ENCODE measurements at regions not wholly inside any gene's neighbourhood (a gene's known extent, or its start where the extent isn't known, plus 50 kb on each side); places are given as distances from the start of the nearest gene placed in this dataset.
"Not testable (repeated sequence)": the region's sequence is repeated elsewhere in the genome, so short reads cannot be mapped to it uniquely, and the experiment has no call there.

DNA sequence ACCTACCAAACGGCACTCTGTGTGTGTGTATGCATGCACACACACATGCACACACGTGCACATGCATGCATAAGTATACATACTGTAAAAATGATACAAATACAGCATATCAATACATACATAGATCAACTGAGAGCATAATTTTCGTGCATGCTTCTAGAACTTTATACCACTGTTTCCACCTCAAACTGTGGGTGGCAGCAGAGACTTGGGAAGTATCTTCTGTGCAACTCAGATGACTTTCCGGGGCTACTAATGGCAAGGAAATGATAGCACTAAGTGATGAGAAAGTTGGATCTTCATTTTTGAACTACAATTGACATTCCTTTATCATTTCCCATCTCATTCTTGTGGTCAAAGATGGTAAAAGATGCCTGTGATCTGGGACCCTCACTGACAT is 570.7 kb downstream of the REEP3 start:
- CTCF ChIA-PET = no interaction called here
- POLR2A ChIA-PET = no interaction called here

DNA sequence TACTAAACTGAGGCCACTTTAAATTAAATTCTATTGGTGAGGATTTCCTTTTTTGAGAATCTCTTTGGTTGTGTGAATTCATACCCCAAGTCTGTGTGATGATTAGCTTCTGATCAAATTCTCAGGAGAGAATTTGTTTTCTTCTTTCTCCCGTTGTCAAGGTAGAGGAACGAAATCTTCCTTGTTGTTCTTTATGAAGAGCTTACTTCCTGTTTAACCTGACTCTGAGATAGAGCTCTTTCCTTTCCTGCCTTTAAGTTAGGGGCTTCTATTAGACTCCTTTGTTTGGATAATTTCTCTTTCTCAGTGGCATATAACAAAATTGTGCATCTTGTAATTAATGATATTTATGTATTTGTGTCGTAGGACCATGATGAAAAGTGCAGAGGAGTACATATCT is 572.1 kb downstream of the REEP3 start:
- CTCF ChIA-PET = interaction anchor here (1.1 kb wide), 1 partner anchor 52 kb away, joined by 3 read pairs; no protein-coding TSS in a partner anchor
- POLR2A ChIA-PET = no interaction called here

GRCh38 chr10:64093946-64094535 is 572.8 kb downstream of the REEP3 start:
- CTCF ChIA-PET = no interaction called here
- POLR2A ChIA-PET = no interaction called here

DNA sequence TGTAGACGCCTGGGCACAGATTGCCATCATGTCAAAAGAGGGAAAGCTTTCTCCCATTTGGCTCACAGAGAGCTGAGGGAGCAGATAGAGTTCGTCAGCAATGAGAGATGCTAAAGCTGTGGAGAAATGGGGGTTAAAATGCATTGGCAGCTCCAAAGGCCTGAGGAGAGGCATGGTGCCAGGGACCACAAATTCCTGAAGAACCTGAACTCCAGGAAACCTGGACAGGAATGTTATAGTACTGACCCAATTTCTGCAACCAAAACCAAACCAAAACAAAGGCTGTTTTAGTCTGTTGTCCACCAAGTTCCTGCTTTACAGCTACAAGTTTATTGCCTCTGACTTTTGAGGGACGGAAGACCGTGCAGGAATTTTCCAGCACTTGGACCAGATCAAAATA is 575.7 kb downstream of the REEP3 start:
- CTCF ChIA-PET = no interaction called here
- POLR2A ChIA-PET = no interaction called here

DNA sequence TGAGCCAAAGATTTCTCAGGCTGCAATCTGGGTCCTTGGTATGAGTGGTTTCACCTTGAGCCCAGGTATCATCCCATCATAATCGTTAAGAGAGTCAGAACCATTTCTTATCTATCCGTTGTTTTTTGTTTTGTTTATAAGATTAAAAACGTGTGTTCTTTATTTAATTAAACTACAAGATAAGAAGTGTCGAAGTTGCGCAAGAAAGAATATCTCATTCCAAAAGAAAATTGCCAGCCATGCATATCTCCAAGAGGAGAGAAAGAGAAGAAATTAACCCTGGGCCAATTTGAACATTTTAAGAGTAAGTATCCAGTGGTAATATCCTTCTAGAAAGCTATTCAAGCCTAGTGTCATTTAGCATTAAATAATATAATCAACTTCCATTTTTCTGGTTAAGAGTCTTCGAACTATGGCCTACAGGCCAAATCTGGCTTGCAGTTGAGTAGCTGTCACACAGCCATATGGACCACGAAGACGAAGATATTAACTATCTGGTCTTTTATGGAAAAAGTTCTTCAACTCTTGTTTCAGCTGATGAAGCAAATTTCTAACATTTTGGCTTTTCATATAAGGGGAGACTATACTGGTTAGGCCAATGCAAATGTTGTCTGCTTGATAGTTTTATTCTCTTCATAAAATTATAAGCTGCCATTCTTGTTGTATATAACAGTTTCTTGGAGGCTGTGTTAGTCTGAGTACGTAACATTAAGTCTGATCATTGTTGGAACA is 576.4 kb downstream of the REEP3 start:
- ChIA-PET CTCF (no interaction called here), POLR2A (no interaction called here)

- CTCF ChIA-PET = no interaction called here
These were observed 577.8 kb downstream of the REEP3 start for GRCh38 chr10:64098994-64099393.

DNA sequence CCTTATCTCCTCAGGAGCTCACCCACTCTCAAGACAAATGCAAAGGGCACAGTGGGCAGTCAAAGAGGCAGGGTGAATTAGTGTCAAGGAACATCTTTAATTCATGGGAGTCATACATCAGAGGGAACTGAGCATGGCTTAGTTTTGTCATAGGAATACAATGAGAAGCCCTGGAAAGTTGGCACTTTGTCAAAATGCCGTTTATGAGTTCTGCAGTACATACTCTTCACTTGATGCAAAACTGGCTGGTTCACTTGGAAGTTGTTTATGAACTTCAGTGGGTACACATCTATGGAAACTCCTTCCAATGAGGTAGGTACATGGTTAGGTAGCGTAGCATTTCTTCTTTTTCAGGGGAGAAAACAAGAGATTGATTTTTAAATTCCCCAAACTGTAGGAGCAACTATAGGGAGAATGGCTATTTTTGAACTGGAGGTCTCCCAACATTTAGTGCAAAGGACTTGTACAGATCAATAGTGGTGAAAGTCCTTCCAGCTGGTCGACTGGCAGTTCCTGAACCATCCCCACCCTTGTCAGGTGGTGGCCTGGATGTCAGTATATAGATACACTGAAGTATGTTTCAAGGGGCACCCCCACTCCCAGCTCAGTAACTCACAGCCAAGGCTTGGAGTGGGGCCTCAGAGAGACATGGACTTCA is 580.5 kb downstream of the REEP3 start:
- POLR2A ChIA-PET = no interaction called here
- CTCF ChIA-PET = no interaction called here

More at GRCh38 chr10:64098994-64099393, 577.8 kb downstream of the REEP3 start:
- POLR2A ChIA-PET = no interaction called here

DNA sequence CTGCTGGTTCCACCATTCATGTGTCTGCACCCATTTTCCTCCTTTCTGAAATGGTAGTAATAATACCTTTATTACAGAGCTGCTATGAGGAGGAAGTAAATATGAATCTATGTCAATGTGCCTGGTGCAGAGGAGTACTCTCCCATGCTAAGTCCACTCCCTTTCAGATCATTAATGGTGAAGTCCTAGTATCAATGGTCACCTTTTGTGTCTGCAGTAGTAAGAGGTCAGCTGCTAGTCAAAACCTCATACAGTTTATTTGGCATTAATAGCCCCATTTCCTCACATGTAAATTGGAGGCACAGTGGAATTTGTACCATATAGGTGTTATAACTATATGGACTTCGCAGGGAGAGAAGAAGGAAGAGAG is 581.0 kb downstream of the REEP3 start:
- CTCF ChIA-PET = no interaction called here
- POLR2A ChIA-PET = no interaction called here

GRCh38 chr10:64102916-64103315 is 581.7 kb downstream of the REEP3 start:
- POLR2A ChIA-PET = no interaction called here

DNA sequence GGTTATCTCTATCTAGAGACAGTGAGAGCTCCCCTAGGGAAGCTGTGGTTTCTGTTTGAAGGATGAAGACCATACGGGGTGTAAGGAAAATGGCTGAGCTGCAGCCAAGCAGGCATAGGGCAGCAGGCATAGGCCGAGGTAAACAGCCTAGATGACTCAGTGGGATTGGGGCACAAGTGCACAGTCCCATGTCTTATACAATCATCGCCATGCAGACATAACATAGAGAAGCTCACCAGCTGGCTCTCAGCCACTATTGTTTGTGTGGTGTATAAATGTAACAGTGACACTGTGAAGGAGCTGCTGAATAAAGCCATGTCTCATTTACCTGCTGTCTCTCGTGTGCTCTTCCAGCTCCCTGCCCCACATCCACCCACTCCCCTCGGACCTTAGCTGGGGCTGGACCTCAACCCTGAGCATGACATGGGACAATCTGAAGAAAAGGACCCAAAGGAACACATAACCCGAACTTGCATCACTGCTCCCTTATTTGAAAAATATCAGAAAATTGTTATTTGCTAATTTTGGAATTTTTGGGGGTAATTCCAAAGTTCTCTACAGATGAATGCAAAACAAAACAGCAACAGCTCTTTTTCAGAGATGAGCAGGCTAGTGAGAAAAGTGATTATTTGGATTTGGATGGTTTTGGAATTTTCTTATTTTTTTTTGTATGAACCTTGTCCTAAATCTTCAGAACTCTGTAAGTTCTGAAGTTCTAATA is 582.7 kb downstream of the REEP3 start:
- ChIA-PET POLR2A (no interaction called here), CTCF (no interaction called here)

More at GRCh38 chr10:64102916-64103315, 581.7 kb downstream of the REEP3 start:
- CTCF ChIA-PET = no interaction called here

DNA sequence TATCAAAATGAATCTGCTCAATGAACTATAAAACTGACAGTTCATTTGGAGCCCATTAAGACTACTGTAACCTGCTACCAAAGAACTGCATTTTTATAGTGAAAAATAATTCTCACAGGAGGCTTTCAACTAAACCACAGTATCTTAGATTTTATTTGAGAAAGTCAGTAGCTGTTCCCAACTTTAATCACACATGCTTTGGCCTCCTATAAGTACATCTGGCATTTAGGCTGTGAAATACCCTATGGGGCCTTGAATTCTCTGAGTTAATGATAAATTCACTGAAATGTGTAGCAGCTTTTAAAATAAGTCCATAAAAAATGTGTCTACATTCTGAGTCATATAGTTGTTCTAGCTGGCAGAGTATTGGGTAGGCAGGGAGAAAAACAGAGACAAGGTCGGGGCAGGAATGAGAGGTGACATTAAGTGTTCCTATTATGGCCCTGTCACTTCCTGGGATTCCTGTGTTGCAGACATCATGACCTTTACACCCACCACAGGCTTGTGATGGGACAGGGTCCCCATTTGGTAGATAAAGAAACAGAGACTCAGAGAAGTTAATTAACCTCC is 588.8 kb downstream of the REEP3 start:
- ChIA-PET CTCF (no interaction called here), POLR2A (no interaction called here)

DNA sequence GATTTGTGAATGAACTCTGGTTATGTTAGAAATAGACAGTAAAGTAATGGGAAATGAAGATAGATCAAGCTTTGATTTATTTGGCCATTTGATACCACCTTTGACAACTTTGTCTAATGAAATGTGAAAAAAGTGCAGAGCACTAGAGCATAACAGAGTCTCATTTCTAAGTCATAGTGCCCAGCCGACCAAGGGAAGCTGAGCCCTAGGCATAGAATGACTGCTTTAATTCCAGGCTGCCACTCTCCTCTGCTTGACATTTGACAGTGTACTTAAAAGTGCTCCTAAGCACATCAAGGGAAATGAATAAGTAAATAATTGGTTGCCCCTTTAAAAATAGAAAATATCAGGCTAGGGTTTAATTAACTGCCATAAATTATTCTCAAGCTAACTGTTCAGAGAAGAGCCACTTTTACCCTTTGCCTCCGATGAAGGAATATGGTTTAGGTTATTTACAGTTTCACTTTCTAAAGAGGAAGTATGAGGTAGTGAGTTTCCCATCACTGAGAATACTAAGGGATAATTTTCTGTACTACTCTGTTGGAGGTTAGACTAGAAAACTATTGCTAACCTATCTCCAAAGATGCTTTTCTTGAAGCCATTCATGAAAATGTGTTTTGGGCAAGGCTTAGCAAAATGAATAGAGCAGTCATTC is 591.6 kb downstream of the REEP3 start:
- POLR2A ChIA-PET = no interaction called here

DNA sequence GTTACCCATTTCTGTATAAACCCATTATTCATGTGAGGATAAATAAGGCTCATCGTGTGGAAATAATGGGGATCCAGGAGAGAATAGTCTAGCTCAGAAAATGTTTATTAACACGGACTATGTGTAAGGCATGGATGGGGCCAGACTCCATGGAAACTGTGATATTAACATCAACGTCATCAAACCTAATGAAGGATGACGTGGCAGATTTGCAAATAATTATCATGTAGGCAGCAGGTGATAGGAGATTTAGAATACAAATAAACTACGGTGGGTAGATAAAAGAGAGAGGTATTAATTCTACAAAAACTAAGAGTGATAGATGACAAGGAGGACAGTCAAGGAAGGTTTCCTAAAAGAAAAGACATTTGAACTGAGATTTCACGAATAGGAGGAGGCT is 592.2 kb downstream of the REEP3 start:
- POLR2A ChIA-PET = no interaction called here
- CTCF ChIA-PET = no interaction called here

More for the DNA sequence above, 591.6 kb downstream of the REEP3 start:
- CTCF ChIA-PET = no interaction called here

GRCh38 chr10:64113792-64114191 is 592.6 kb downstream of the REEP3 start:
- POLR2A ChIA-PET = no interaction called here
- CTCF ChIA-PET = no interaction called here

GRCh38 chr10:64115471-64115870 is 594.3 kb downstream of the REEP3 start:
- ChIA-PET CTCF (no interaction called here), POLR2A (no interaction called here)

- CTCF ChIA-PET = no interaction called here
- POLR2A ChIA-PET = no interaction called here
These were observed 594.9 kb downstream of the REEP3 start for GRCh38 chr10:64115908-64116643.

GRCh38 chr10:64116707-64117106 is 595.5 kb downstream of the REEP3 start:
- ChIA-PET CTCF (no interaction called here), POLR2A (no interaction called here)

GRCh38 chr10:64118736-64119135 is 597.5 kb downstream of the REEP3 start:
- CTCF ChIA-PET = no interaction called here
- POLR2A ChIA-PET = no interaction called here

- CTCF ChIA-PET = not testable (repeated sequence)
These were observed 599.2 kb downstream of the REEP3 start for GRCh38 chr10:64120301-64120980.

More at GRCh38 chr10:64120301-64120980, 599.2 kb downstream of the REEP3 start:
- POLR2A ChIA-PET = not testable (repeated sequence)
